OCI-LY7 (cell line): ENCODE measurements at regions not wholly inside any gene's neighbourhood (a gene's known extent, or its start where the extent isn't known, plus 50 kb on each side); places are given as distances from the start of the nearest gene placed in this dataset.

Experiments
- BruUV-seq: library from RNA; stranded (reverse); fragments of 400-500 nt; replicated peaks from 2 replicates; lab custom pipeline; 2021; lab: Mats Ljungman, UMichigan
- CTCF ChIA-PET: fragments of 300-600 bp; sonication (Branson Sonifier 250); formaldehyde crosslinking; loops from one replicate; lab custom pipeline; 2022; ENCODE audit warnings: antibody characterized with exemption; ENCODE audit not compliant: unreplicated experiment; lab: Charles Lee
- POLR2A ChIA-PET: fragments of 300-600 bp; sonication (Branson Sonifier 250); formaldehyde crosslinking; loops from one replicate; lab custom pipeline; 2022; ENCODE audit warnings: antibody characterized with exemption; lab: Charles Lee
- DNase-seq: peaks from one replicate; pipeline ENCODE4 v3.0.0-alpha.2; 2015; ENCODE audit warnings: low spot score
- H2AFZ ChIP-seq: fragments of 200-600 bp; sonication (generic), shearing (Covaris generic); 2 replicates; pipeline ENCODE4 v1.6.1; 2014; ENCODE audit warnings: mild to moderate bottlenecking, antibody characterized with exemption, low read length, moderate library complexity
- H3K27ac ChIP-seq: fragments of 200-600 bp; sonication (generic); 2 replicates; pipeline ENCODE4 v1.5.1; 2014; ENCODE audit warnings: mixed run types, low read depth, mild to moderate bottlenecking, moderate library complexity, low read length, inconsistent platforms; ENCODE audit not compliant: poor library complexity, severe bottlenecking
- H3K36me3 ChIP-seq: fragments of 200-600 bp; sonication (generic); 2 replicates; pipeline ENCODE4 v1.6.1; 2014; ENCODE audit warnings: mild to moderate bottlenecking, antibody characterized with exemption, low read length, moderate library complexity, mixed read lengths; ENCODE audit not compliant: insufficient read depth
- H3K4me1 ChIP-seq: fragments of 200-600 bp; sonication (generic); 2 replicates; pipeline ENCODE4 v1.5.1; 2014; ENCODE audit warnings: mild to moderate bottlenecking, low read length; ENCODE audit not compliant: insufficient read depth, poor library complexity, severe bottlenecking
- H3K4me2 ChIP-seq: fragments of 200-600 bp; sonication (generic); 2 replicates; pipeline ENCODE4 v1.6.1; 2014; ENCODE audit warnings: mild to moderate bottlenecking, low read length
- H3K4me3 ChIP-seq: fragments of 200-600 bp; sonication (generic); 2 replicates; pipeline ENCODE4 v1.5.1; 2014; ENCODE audit warnings: mild to moderate bottlenecking, low read depth, low read length; ENCODE audit not compliant: poor library complexity, severe bottlenecking
- H3K79me2 ChIP-seq: fragments of 200-600 bp; sonication (generic); 2 replicates; pipeline ENCODE4 v1.6.1; 2016; ENCODE audit warnings: low read depth, mild to moderate bottlenecking, low read length, moderate library complexity, mixed read lengths; ENCODE audit not compliant: insufficient read depth
- H3K9me2 ChIP-seq: fragments of 200-600 bp; sonication (generic); 2 replicates; pipeline ENCODE4 v1.6.1; 2016; ENCODE audit warnings: mild to moderate bottlenecking, low read length, mixed read lengths; ENCODE audit not compliant: insufficient read depth
- H3K9me3 ChIP-seq: fragments of 200-600 bp; sonication (generic); 2 replicates; pipeline ENCODE4 v1.6.1; 2014; ENCODE audit warnings: mild to moderate bottlenecking, mixed run types, low read length, mixed read lengths
- H4K20me1 ChIP-seq: fragments of 200-600 bp; sonication (generic); 2 replicates; pipeline ENCODE4 v1.6.1; 2014; ENCODE audit warnings: mild to moderate bottlenecking, antibody characterized with exemption, low read length, moderate library complexity, mixed read lengths; ENCODE audit not compliant: insufficient read depth
- EZH2phosphoT487 ChIP-seq: fragments of 200-600 bp; sonication (generic); IDR thresholded peaks from 2 replicates; pipeline ENCODE4 v1.6.1; 2018; ENCODE audit warnings: low read depth, borderline replicate concordance, mild to moderate bottlenecking, mixed run types, antibody characterized with exemption, low read length, moderate library complexity, mixed read lengths
- intact Hi-C: fragments of 100-400 bp; cut with micrococcal nuclease; formaldehyde crosslinking; loops from one replicate; pipeline ENCODE4 v1.10.0; 2022; ENCODE audit not compliant: unreplicated experiment
- TF ChIP-seq, protein P1 (sequence below): fragments of 200-600 bp; sonication (generic); conservative IDR thresholded peaks from 2 replicates; pipeline ENCODE4 v1.5.1; 2014; ENCODE audit warnings: mild to moderate bottlenecking, antibody characterized with exemption, low read length, moderate library complexity, mixed read lengths

GRCh38 chr4:84167093-84167492 lies 332.0 kb downstream of the NKX6-1 start:
- no peaks in the 10 kb centered on the region for H3K9me2 ChIP-seq
- no peaks in the 10 kb centered on the region for H4K20me1 ChIP-seq
- H3K79me2 ChIP-seq: no peaks in the 10 kb centered on the region
- no peaks in the 10 kb centered on the region for H3K9me3 ChIP-seq
- no peak for DNase-seq
- H3K4me2 ChIP-seq: no peak overlapping the region
- intact Hi-C loops: no loop called here
- no peak overlapping the region for H3K27ac ChIP-seq
- BruUV-seq: no TSS peak
- H3K4me3 ChIP-seq: no peak overlapping the region
- H3K36me3 ChIP-seq: no peaks in the 10 kb centered on the region
- TF ChIP-seq EZH2phosphoT487: no peak
- TF ChIP-seq, protein P1, sequence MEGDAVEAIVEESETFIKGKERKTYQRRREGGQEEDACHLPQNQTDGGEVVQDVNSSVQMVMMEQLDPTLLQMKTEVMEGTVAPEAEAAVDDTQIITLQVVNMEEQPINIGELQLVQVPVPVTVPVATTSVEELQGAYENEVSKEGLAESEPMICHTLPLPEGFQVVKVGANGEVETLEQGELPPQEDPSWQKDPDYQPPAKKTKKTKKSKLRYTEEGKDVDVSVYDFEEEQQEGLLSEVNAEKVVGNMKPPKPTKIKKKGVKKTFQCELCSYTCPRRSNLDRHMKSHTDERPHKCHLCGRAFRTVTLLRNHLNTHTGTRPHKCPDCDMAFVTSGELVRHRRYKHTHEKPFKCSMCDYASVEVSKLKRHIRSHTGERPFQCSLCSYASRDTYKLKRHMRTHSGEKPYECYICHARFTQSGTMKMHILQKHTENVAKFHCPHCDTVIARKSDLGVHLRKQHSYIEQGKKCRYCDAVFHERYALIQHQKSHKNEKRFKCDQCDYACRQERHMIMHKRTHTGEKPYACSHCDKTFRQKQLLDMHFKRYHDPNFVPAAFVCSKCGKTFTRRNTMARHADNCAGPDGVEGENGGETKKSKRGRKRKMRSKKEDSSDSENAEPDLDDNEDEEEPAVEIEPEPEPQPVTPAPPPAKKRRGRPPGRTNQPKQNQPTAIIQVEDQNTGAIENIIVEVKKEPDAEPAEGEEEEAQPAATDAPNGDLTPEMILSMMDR: no peak
- ChIA-PET POLR2A (interaction anchor here (0.6 kb wide), 1 partner anchor 327 kb away, joined by 3 read pairs; no protein-coding TSS in a partner anchor), CTCF (interaction anchor here (0.5 kb wide), 1 partner anchor 61 kb away, joined by 3 read pairs; no protein-coding TSS in a partner anchor)
- H2AFZ ChIP-seq: no peak overlapping the region
- H3K4me1 ChIP-seq: no peaks in the 10 kb centered on the region

DNA sequence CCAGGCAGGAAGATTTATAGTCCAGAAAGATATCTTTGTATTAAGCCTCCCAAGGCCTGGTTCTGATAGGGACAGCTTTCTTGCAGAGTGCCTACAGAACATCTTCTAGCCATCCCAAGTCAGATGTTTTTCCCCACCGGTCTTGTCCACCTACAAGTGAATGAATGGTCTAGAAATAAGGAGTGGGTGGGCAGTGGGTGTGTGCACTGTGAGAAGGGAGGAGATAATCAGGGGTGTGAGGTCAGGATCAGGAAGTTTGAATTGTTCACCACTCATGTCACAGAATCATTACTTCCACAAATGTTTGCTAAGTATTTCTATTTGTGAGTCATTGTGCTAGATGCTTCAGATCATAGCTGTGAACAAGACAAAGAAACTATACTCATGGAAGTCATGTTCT lies 332.6 kb downstream of the NKX6-1 start:
- intact Hi-C loops: no loop called here
- no peak overlapping the region for H3K27ac ChIP-seq
- no peaks in the 10 kb centered on the region for H3K36me3 ChIP-seq
- BruUV-seq: no TSS peak
- H3K4me3 ChIP-seq: no peak overlapping the region
- H2AFZ ChIP-seq: no peak overlapping the region
- ChIA-PET POLR2A (no interaction called here), CTCF (no interaction called here)
- H3K9me3 ChIP-seq: no peaks in the 10 kb centered on the region
- H4K20me1 ChIP-seq: no peaks in the 10 kb centered on the region
- no peak for DNase-seq
- no peaks in the 10 kb centered on the region for H3K79me2 ChIP-seq
- H3K4me1 ChIP-seq: no peaks in the 10 kb centered on the region
- H3K4me2 ChIP-seq: no peak overlapping the region
- no peaks in the 10 kb centered on the region for H3K9me2 ChIP-seq
- no peak for TF ChIP-seq EZH2phosphoT487
- TF ChIP-seq, protein P1: no peak

DNA sequence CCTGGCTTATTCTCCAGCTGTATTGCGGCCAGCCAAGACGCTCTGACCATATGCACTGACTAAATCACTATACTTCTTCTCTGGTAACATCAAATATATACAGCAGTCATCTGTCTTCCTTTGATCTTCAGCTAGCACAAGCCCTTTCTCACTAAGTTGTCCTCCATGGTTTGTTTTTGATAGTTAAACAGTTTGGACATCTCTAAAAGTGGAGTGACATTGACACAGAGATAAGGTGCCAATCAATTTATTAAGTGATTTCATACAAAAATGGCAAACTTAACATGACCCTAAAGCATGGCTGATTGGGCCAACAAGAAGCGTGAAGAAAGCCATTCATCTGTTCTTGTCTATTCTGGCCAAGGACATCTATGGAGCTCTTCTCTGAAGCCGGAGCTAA lies 334.9 kb downstream of the NKX6-1 start:
- Histone ChIP-seq H4K20me1 (no peaks in the 10 kb centered on the region), H3K36me3 (no peaks in the 10 kb centered on the region), H3K4me2 (no peak overlapping the region), H3K9me3 (no peaks in the 10 kb centered on the region), H3K9me2 (no peaks in the 10 kb centered on the region), H3K27ac (no peak overlapping the region), H3K4me1 (no peaks in the 10 kb centered on the region), H3K79me2 (no peaks in the 10 kb centered on the region), H2AFZ (no peak overlapping the region), H3K4me3 (no peak overlapping the region)
- BruUV-seq: no TSS peak
- CTCF ChIA-PET: no interaction called here
- DNase-seq: no peak
- POLR2A ChIA-PET: no interaction called here
- no peak for TF ChIP-seq EZH2phosphoT487
- TF ChIP-seq, protein P1: no peak
- intact Hi-C loops: no loop called here
